ENCODE measurements at regions not wholly inside any gene's neighbourhood (a gene's known extent, or its start where the extent isn't known, plus 50 kb on each side); places are given as distances from the start of the nearest gene placed in this dataset.

- ATAC-seq (ENCODE audit: low read depth) (no peak), DNase-seq (no peak)
- intact Hi-C loops (cut with micrococcal nuclease) = no loop called here
- ChIA-PET CTCF (no interaction called here), POLR2A (no interaction called here)
- H3K4me1 Mint-ChIP-seq = peaks cover 2% of the 10 kb centered on the region
- no peaks in the 10 kb centered on the region for H3K9me3 Mint-ChIP-seq
- no peak for TF ChIP-seq CTCF (IDR thresholded peaks at IDR 0.05)
- H3K27me3 Mint-ChIP-seq = peaks cover 5% of the 10 kb centered on the region
- H3K27ac Mint-ChIP-seq = no peak overlapping the region
- no peak overlapping the region for H3K4me3 Mint-ChIP-seq
- H3K36me3 Mint-ChIP-seq (ENCODE audit: low read depth) = no peaks in the 10 kb centered on the region
Measured at GRCh38 chr18:44396550-44396949, 284.1 kb upstream of the SETBP1 start.

- H3K27ac Mint-ChIP-seq = no peak overlapping the region
- CTCF ChIA-PET = no interaction called here
- no peak overlapping the region for H3K4me3 Mint-ChIP-seq
- TF ChIP-seq CTCF (IDR thresholded peaks at IDR 0.05) = no peak
- DNase-seq (no peak), ATAC-seq (ENCODE audit: low read depth) (no peak)
- H3K27me3 Mint-ChIP-seq = no peaks in the 10 kb centered on the region
- no peaks in the 10 kb centered on the region for H3K9me3 Mint-ChIP-seq
- intact Hi-C loops (cut with micrococcal nuclease) = no loop called here
- no peaks in the 10 kb centered on the region for H3K36me3 Mint-ChIP-seq (ENCODE audit: low read depth)
- POLR2A ChIA-PET = no interaction called here
- no peaks in the 10 kb centered on the region for H3K4me1 Mint-ChIP-seq
Measured at GRCh38 chr18:44409071-44409470, 271.6 kb upstream of the SETBP1 start.

DNA sequence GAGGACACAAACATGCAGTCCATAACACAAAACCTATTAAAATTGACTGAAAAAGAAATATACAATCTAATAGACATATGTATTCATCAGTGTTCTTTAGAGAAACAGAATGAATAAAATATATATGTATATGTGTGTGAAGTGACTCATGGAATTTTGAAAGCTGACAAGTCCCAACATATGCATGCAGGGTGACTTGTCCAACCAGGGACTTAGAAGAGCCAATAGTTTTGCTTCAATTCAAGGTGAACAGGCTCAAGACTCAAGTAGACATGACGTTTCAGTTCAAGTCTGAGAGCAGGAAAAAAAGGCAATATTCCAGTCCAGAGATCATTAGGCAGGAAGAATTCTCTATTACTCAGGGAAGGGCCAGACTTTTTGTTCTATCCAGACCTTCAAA, 271.2 kb upstream of the SETBP1 start:
- Mint-ChIP-seq H3K27ac (no peak overlapping the region), H3K27me3 (no peaks in the 10 kb centered on the region), H3K36me3 (ENCODE audit: low read depth) (no peaks in the 10 kb centered on the region), H3K9me3 (no peaks in the 10 kb centered on the region), H3K4me1 (no peaks in the 10 kb centered on the region), H3K4me3 (no peak overlapping the region)
- no peak for TF ChIP-seq CTCF (IDR thresholded peaks at IDR 0.05)
- intact Hi-C loops (cut with micrococcal nuclease) = no loop called here
- DNase-seq (no peak), ATAC-seq (ENCODE audit: low read depth) (no peak)
- CTCF ChIA-PET = no interaction called here
- POLR2A ChIA-PET = no interaction called here

- no peak for ATAC-seq (ENCODE audit: low read depth)
- intact Hi-C loops (cut with micrococcal nuclease) = no loop called here
Measured at GRCh38 chr18:44410740-44411139, 269.9 kb upstream of the SETBP1 start.

GRCh38 chr18:44411262-44411905, 269.3 kb upstream of the SETBP1 start:
- ChIA-PET POLR2A (no interaction called here), CTCF (no interaction called here)
- TF ChIP-seq CTCF (IDR thresholded peaks at IDR 0.05) = no peak
- Mint-ChIP-seq H3K4me1 (no peaks in the 10 kb centered on the region), H3K36me3 (ENCODE audit: low read depth) (no peaks in the 10 kb centered on the region), H3K9me3 (no peaks in the 10 kb centered on the region), H3K27ac (no peak overlapping the region), H3K27me3 (no peaks in the 10 kb centered on the region), H3K4me3 (no peak overlapping the region)
- intact Hi-C loops (cut with micrococcal nuclease) = no loop called here
- ATAC-seq (ENCODE audit: low read depth) (no peak), DNase-seq (no peak)

More at GRCh38 chr18:44410740-44411139, 269.9 kb upstream of the SETBP1 start:
- Mint-ChIP-seq H3K36me3 (ENCODE audit: low read depth) (no peaks in the 10 kb centered on the region), H3K4me1 (no peaks in the 10 kb centered on the region), H3K4me3 (no peak overlapping the region), H3K27ac (no peak overlapping the region), H3K27me3 (no peaks in the 10 kb centered on the region), H3K9me3 (no peaks in the 10 kb centered on the region)
- TF ChIP-seq CTCF (IDR thresholded peaks at IDR 0.05) = no peak
- ChIA-PET CTCF (no interaction called here), POLR2A (no interaction called here)
- no peak for DNase-seq

Measured in activated B cell treated with CpG ODN at 0.5 μM for 24 hours (primary cell).